Naive B cell (primary cell): ENCODE measurements at regions not wholly inside any gene's neighbourhood (a gene's known extent, or its start where the extent isn't known, plus 50 kb on each side); places are given as distances from the start of the nearest gene placed in this dataset.
"Not testable (repeated sequence)": the region's sequence is repeated elsewhere in the genome, so short reads cannot be mapped to it uniquely, and the experiment has no call there.

Experiments
- ATAC-seq, 2 donors: fragments of 150-1000 bp; cut with Tn5 transposase; 2 replicates each; pipeline ENCODE4 v1.10.0; 2021; ENCODE audit warnings: low read depth in 2 of 2, mild to moderate bottlenecking in 2 of 2, moderate library complexity in 2 of 2
- DNase-seq: peaks from one replicate; pipeline ENCODE4 v3.0.0; 2022
- H3K27ac Mint-ChIP-seq, 6 donors: one replicate each; pipeline ENCODE4 v1.8.0; 2020 to 2022; ENCODE audit warnings: mild to moderate bottlenecking in 6 of 6, mixed read lengths in 6 of 6, moderate library complexity in 5 of 6, inconsistent platforms in 2 of 6
- H3K27me3 Mint-ChIP-seq, 3 donors: one replicate each; pipeline ENCODE4 v1.8.0; 2021 to 2022; ENCODE audit warnings: mixed read lengths in 3 of 3, mild to moderate bottlenecking in 1 of 3
- H3K36me3 Mint-ChIP-seq, 2 donors: one replicate each; pipeline ENCODE4 v1.8.0; 2020 to 2022; ENCODE audit warnings: mixed read lengths in 2 of 2, inconsistent platforms in 1 of 2, mild to moderate bottlenecking in 1 of 2
- H3K4me1 Mint-ChIP-seq, 3 donors: one replicate each; pipeline ENCODE4 v1.8.0; 2020 to 2022; ENCODE audit warnings: mixed read lengths in 3 of 3, inconsistent platforms in 1 of 3, mild to moderate bottlenecking in 1 of 3, moderate library complexity in 1 of 3
- H3K4me3 Mint-ChIP-seq, 8 donors: one replicate each; pipeline ENCODE4 v1.8.0; 2020 to 2022; ENCODE audit warnings: mild to moderate bottlenecking in 8 of 8, mixed read lengths in 8 of 8, moderate library complexity in 8 of 8, inconsistent platforms in 2 of 8
- H3K9me3 Mint-ChIP-seq, 7 donors: one replicate each; pipeline ENCODE4 v1.8.0; 2020 to 2022; ENCODE audit warnings: mixed read lengths in 7 of 7, mild to moderate bottlenecking in 5 of 7, inconsistent platforms in 2 of 7, moderate library complexity in 1 of 7

DNA sequence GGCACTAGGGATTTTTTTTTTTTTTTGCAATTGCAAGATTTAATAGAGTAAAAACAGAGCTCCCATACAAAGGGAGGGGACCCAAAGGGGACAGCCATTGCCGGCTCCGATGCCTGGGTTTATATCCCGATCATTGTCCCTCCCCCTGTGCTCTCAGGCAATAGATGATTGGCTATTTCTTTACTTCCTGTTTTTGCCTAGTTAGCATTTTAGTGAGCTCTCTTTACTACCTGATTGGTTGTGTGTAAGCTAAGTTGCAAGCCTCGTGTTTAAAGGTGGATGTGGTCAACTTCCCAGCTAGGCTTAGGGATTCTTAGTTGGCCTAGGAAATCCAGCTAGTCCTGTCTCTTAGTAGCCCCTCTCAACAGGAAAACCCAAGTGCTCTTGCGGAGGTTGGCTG is 148.2 kb upstream of the TNFAIP3 start:
- DNase-seq, H3K27me3 Mint-ChIP-seq, ATAC-seq, H3K9me3 Mint-ChIP-seq, H3K27ac Mint-ChIP-seq, H3K36me3 Mint-ChIP-seq, H3K4me3 Mint-ChIP-seq: not testable (repeated sequence)
- H3K4me1 Mint-ChIP-seq: peaks cover 0 to 10% (median 0%) of the 10 kb centered on the region in 3 donors

DNA sequence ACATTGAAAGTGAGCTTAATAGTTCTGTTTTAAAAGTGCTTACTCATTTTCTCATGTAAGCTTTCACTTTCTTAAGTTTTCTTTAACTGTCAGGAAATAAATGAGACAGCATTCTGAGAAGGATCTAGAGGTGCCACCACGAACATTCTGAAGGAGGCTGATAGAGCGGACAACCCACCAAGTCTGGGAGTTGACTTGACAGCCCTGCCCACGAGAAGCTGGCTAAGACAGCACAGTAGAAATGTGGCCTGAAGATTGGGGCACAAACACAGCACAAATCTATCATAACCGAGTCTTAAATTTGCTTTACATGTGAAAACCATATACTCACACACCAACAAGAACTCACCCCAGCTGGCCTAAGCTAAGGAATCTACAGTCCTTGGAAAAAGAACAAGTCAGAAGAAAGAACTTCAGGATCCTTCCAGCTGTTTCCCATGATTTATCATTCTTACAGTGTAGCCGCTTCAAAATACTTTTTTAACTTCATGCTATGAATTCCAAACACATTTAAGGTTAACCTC is 144.2 kb upstream of the TNFAIP3 start:
- Mint-ChIP-seq H3K36me3 (no peaks in the 10 kb centered on the region), H3K9me3 (peaks cover 0 to 2% (median 0%) of the 10 kb centered on the region in 7 donors), H3K27ac (peak overlapping the region in 1 of 6 donors; percentile 83), H3K27me3 (peaks cover 0 to 14% (median 7%) of the 10 kb centered on the region in 3 donors), H3K4me1 (peaks cover 0 to 13% (median 0%) of the 10 kb centered on the region in 3 donors), H3K4me3 (no peak overlapping the region)
- no peak for DNase-seq
- ATAC-seq: no peak

DNA sequence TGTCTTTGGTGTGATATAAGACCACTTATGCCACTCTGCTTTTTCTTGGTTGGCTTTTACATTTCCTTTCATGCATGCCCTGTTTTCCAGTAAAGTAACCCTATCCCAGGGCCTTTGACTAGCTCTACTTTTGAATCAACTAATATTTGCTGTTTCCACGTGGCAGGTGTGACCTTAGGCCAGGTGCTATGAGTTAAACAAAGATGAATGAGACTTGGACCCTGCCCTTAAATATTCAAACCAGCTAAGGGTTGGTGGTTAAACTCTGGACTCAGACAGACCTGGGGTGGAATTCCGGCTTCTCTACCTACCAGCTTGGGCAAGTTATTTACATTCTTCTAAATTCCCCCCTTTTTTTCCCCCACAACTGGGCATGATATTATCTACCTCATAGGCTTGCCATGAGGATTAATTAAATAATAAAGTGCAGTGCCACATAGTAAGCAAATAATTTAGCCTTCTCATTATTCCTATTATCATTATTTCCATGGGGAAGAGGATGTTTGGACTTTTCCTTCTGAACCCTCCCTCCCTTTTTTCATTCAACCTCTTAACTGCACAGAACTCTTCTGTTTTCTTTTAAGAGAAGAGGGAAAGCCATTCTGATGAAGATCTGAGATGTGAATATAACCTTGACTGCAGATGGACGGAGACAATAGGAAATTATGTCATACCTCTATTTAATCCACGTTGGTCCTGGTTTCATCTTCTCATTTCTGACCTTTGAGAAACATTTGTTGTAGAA is 143.6 kb upstream of the TNFAIP3 start:
- DNase-seq (no peak), ATAC-seq (no peak)
- no peak overlapping the region for H3K27ac Mint-ChIP-seq
- peaks cover 0 to 13% (median 0%) of the 10 kb centered on the region in 3 donors for H3K4me1 Mint-ChIP-seq
- no peak overlapping the region for H3K4me3 Mint-ChIP-seq
- H3K36me3 Mint-ChIP-seq: no peaks in the 10 kb centered on the region
- H3K27me3 Mint-ChIP-seq: peaks cover 0 to 17% (median 10%) of the 10 kb centered on the region in 3 donors
- peaks cover 0 to 2% (median 0%) of the 10 kb centered on the region in 7 donors for H3K9me3 Mint-ChIP-seq

DNA sequence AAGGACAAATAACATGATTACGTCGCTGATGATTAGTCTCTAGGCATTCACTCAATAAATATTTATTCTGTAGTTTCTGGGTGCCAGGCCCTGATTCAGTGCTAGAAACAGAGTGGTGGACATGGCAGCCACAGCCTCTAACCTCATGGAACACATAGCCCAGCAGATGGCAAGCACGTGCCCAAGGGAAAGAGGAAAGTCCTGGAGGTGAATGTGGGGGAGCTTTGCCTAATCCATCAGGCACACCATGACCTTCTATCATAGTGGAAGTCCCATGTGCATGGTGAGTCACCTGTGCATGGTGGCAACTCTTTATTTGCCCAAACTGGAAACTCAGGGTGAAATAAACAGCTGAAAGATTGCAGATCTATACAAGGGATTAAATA is 143.0 kb upstream of the TNFAIP3 start:
- Mint-ChIP-seq H3K27ac (peak overlapping the region in 1 of 6 donors; percentile 17), H3K4me1 (peaks cover 0 to 13% (median 0%) of the 10 kb centered on the region in 3 donors), H3K4me3 (no peak overlapping the region), H3K36me3 (no peaks in the 10 kb centered on the region), H3K9me3 (peaks cover 0 to under 1% (median 0%) of the 10 kb centered on the region in 7 donors), H3K27me3 (peaks cover 0 to 17% (median 10%) of the 10 kb centered on the region in 3 donors)
- DNase-seq (no peak), ATAC-seq (no peak)

DNA sequence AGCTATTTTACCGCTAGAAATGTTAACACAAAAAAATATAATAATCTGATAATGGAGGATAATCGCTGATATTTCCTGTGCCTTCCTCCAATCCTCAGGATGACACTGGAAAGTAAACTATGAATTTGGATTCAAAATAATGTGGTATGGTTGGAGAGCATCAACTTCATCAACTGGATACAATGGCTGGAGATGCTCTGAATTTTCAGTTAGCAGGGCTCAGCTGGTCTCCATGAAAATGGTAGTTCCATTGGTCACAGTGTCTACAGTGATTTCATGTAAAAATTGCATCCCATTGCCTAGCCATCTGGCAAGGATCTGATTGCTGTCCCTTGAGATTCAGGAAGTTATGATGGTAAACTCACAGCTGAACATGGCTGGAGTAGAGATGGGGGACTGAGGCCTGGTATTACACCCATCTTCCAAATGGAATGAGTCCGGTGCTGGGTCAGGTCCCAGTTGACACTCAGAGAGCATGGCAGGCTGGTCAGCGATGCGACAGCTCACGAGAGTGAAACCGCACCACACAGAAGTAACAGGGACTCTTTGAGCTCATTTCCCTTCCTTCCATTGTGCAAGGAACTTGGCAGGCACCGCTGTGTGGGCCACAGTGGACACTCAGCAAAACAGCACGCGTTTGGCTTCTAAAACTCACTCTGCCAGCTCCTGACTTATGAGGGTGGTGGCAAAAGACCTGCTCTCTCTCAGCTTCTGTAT is 142.4 kb upstream of the TNFAIP3 start:
- no peak for DNase-seq
- Mint-ChIP-seq H3K4me3 (no peak overlapping the region), H3K27me3 (peaks cover 0 to 17% (median 10%) of the 10 kb centered on the region in 3 donors), H3K36me3 (no peaks in the 10 kb centered on the region), H3K27ac (no peak overlapping the region), H3K4me1 (peaks cover 0 to 13% (median 0%) of the 10 kb centered on the region in 3 donors), H3K9me3 (no peaks in the 10 kb centered on the region)
- no peak for ATAC-seq

DNA sequence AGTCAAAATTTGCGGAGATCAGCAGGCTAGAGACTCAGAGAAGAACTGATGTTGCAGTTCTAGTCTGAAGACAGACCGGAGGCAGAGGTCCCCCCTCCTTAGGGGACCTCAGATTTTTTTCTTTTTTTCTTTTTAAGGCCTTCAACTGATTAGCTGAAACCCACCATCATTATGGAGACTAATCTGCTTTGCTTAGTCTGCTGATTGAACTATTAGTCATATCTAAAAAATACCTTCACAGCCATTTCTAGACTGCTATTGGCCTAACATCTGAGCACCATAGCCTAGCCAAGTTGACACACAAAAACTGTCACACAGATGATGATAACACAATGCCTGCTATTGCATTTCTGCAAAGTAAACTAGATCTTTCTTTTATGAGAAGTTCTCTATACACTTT is 141.1 kb upstream of the TNFAIP3 start:
- Mint-ChIP-seq H3K4me3 (no peak overlapping the region), H3K27me3 (peaks cover 0 to 17% (median 10%) of the 10 kb centered on the region in 3 donors), H3K4me1 (peaks cover 0 to 13% (median 0%) of the 10 kb centered on the region in 3 donors), H3K36me3 (no peaks in the 10 kb centered on the region), H3K9me3 (no peaks in the 10 kb centered on the region), H3K27ac (no peak overlapping the region)
- ATAC-seq: no peak
- DNase-seq: no peak

DNA sequence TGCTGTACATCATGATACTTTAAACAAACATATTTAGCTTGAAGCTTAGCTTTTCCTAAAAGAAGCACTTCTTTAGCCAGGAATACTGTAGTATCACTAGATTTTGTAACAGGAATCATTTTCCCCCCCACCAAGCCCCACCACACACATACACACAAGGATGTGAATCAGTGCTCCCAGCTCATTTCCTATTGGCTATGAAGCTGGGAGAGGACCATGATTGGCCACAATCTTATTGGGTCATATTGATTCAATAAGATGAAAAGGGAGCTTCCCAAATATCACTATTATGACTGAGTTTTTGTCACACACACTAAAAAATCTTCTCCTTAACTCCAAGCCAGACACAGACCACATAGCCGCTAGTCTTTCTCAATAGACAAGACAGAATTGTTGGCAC is 140.5 kb upstream of the TNFAIP3 start:
- Mint-ChIP-seq H3K36me3 (no peaks in the 10 kb centered on the region), H3K4me3 (no peak overlapping the region), H3K27me3 (peaks cover 0 to 17% (median 10%) of the 10 kb centered on the region in 3 donors), H3K4me1 (peaks cover 0 to 13% (median 0%) of the 10 kb centered on the region in 3 donors), H3K27ac (no peak overlapping the region), H3K9me3 (no peaks in the 10 kb centered on the region)
- ATAC-seq (no peak), DNase-seq (no peak)

DNA sequence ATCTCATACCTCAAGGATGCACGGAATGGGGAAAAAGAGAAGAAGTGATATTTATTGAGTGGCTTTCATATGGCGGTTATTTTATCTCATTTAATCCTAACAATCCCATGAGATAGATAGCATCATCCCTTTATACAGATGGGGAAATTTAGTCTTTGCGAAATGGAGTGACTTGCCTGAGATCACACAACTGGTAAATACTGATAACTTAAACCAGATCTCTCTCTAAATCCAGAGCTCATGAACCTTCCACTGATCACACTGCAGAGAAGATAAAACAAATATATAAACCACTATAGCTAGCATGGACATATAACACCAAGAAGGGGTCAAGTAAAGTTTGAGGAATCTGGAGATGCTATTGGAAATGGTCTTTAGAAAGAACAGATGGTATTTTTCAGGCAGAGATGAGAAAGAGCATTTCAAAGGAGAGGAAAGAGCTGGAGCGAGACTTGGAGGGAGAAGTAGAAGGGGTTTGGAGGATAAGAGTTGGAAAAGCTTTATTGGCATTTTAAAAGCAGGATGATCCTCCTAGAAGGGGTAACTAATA is 139.8 kb upstream of the TNFAIP3 start:
- no peaks in the 10 kb centered on the region for H3K36me3 Mint-ChIP-seq

DNA sequence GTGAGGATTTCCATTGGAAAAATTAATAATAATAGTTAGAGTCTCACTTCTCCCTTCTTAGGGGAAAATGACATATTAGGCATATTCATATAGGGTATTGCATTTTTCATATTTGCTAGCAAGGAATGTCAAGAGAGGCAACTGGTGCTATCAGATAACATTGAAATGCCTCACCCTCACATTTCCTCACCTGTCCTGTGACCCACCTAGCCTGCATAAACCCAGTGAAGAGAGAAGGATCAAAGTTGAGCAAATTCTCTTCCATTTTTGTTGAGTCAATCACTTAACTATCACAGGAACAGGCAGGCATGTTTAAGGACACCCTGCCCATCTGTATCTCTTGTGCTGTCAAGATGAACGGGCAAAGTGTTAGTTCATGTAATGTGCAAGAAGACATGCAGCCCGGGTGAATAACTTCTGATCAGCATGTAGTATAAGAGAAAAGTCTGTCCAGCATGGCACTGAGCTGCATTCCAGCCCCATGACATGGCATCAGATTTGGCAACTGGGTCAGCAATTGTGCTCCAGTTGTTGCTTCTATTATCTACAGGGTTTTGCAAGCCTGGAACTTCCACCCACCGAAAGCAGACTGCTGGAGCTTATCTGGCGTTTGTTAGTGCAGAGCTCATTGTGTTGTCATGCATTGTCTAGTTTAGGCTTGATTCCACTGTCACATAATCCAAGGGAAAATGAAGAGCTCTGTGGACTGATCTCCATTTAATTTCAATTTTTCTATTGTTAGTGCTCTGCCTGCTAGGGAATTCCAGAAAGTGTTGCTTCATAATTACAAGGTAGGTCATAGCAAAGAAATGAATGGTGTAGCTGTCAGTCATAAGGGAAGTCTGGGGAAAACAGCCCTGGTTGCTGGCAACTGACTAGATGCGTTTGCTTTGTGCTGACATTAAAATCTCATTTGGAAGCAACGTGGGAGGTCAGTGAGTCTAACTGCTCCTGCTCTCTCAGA is 138.4 kb upstream of the TNFAIP3 start:
- ATAC-seq (no peak), DNase-seq (no peak)
- Mint-ChIP-seq H3K27ac (no peak overlapping the region), H3K36me3 (no peaks in the 10 kb centered on the region), H3K9me3 (no peaks in the 10 kb centered on the region), H3K4me3 (no peak overlapping the region), H3K27me3 (peaks cover 7 to 17% (median 10%) of the 10 kb centered on the region in 3 donors), H3K4me1 (peaks cover 0 to 4% (median 0%) of the 10 kb centered on the region in 3 donors)

More for the DNA sequence above, 139.8 kb upstream of the TNFAIP3 start:
- no peak for DNase-seq
- Mint-ChIP-seq H3K9me3 (no peaks in the 10 kb centered on the region), H3K27me3 (peaks cover 2 to 17% (median 10%) of the 10 kb centered on the region in 3 donors), H3K4me1 (peaks cover 0 to 13% (median 0%) of the 10 kb centered on the region in 3 donors), H3K4me3 (no peak overlapping the region), H3K27ac (peak overlapping the region in 1 of 6 donors; percentile 73)
- ATAC-seq: no peak

DNA sequence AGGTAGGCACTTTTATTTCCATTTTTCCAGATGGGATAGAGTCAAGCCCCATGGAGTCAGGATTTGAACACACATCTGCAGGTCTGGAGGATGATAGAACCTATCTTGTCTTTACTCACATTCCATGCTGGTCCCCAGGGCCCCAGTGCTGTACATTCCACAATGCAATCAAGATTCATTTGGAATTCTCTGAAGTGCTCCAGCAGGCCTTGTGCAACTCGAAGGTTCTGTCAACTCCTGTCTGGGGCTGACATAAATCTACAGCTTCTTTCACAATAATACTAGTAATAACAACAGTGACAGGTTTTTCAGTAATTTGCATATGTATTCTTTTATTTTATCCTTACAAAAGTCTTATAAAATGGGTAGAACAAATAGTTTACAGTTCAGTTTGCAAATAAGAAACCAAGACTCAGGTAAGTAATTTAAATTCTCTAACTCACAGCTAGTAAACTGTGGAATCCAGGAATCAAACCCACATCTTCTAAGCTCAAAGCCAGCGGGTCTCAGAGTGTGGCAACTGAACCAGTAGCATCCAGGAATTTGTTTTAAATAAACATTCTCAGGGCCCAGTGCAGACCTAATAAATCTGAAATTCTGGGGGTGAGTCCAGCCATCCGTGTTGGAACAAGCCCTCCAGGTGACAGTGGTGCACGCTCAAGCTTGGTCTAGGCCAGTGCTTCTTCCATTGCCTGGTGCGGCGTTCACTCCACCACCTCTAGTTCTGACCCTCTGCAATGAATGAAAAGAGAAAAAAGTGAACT is 137.0 kb upstream of the TNFAIP3 start:
- no peaks in the 10 kb centered on the region for H3K36me3 Mint-ChIP-seq
- H3K4me3 Mint-ChIP-seq: no peak overlapping the region
- H3K4me1 Mint-ChIP-seq: no peaks in the 10 kb centered on the region
- ATAC-seq: no peak
- peaks cover 7 to 16% (median 10%) of the 10 kb centered on the region in 3 donors for H3K27me3 Mint-ChIP-seq
- H3K9me3 Mint-ChIP-seq: no peaks in the 10 kb centered on the region
- no peak overlapping the region for H3K27ac Mint-ChIP-seq
- no peak for DNase-seq

DNA sequence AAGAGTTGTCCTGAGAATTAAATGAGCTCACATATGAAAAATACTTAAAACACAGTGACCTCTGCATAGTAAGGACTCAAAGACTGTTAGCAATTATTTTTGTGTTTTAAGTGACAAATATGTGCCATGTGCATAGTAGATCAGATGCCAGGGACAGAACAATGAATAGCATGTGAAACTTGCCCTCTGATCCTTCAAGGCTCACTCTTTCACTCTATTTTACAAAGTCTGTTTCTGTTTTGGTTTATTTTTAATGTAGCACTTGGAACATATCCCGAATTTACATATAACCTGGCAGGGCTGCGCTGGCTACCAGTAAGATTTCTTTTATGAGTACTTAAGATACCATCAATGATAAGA is 135.5 kb upstream of the TNFAIP3 start:
- peaks cover 7 to 12% (median 10%) of the 10 kb centered on the region in 3 donors for H3K27me3 Mint-ChIP-seq
- H3K4me3 Mint-ChIP-seq: no peak overlapping the region
- ATAC-seq (no peak), DNase-seq (no peak)
- H3K36me3 Mint-ChIP-seq: no peaks in the 10 kb centered on the region
- peak overlapping the region in 1 of 6 donors; percentile 62 for H3K27ac Mint-ChIP-seq
- peaks cover 4 to 9% (median 7%) of the 10 kb centered on the region in 3 donors for H3K4me1 Mint-ChIP-seq
- H3K9me3 Mint-ChIP-seq: no peaks in the 10 kb centered on the region

DNA sequence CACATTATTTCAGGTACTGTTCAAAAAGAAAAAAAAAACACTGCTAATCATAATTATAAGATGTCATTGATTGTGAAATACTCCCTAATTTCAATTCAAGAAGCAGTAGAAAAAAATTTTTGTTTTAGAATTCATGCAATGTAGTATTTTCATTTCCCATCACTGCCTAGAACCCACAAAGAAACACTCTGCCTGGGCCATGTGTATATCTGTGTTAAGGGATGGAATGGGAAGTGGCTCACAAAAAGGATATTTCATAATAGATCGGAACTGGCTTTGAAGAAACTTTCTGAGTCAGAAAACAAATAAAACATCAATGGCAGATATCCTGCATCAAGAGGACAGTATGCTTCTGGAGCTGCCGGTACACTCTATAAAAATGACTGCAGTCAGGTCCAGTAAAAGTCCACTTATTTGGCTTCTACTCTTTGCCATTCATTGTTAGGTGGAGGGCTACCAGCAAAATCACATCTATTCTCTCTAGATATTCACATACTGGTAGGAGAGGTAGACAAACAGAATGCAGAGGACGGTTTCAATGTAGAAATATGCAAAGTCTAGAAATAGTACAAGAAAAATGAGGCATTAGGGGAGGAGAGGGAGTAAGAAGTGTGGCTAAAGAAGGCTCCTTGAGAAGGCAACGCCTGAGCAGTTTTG is 135.0 kb upstream of the TNFAIP3 start:
- no peak for ATAC-seq
- DNase-seq: no peak

More for the DNA sequence above, 135.0 kb upstream of the TNFAIP3 start:
- Mint-ChIP-seq H3K27ac (peak overlapping the region in 1 of 6 donors; percentile 62), H3K4me1 (peaks cover 4 to 12% (median 7%) of the 10 kb centered on the region in 3 donors), H3K9me3 (no peaks in the 10 kb centered on the region), H3K4me3 (no peak overlapping the region), H3K27me3 (peaks cover 7 to 10% (median 10%) of the 10 kb centered on the region in 3 donors), H3K36me3 (no peaks in the 10 kb centered on the region)
